Hepatocyte (in vitro differentiated cells): ENCODE measurements at regions not wholly inside any gene's neighbourhood (a gene's known extent, or its start where the extent isn't known, plus 50 kb on each side); places are given as distances from the start of the nearest gene placed in this dataset.

Source experiments
- EZH2 ChIP-seq: fragments of 200-600 bp; sonication (generic); IDR thresholded peaks from 2 replicates; pipeline ENCODE4 v1.6.1; 2016; ENCODE audit warnings: antibody characterized with exemption, mild to moderate bottlenecking, borderline replicate concordance
- EZH2phosphoT487 ChIP-seq: fragments of 200-600 bp; sonication (generic); IDR thresholded peaks from one replicate; pipeline ENCODE4 v1.6.1; 2018; ENCODE audit warnings: antibody characterized with exemption, mild to moderate bottlenecking, low read depth, moderate library complexity; ENCODE audit not compliant: unreplicated experiment, severe bottlenecking
- TF ChIP-seq, protein P1 (sequence below): fragments of 200-600 bp; sonication (generic); IDR thresholded peaks from 2 replicates; pipeline ENCODE4 v1.5.1; 2016; ENCODE audit warnings: antibody characterized with exemption, mild to moderate bottlenecking; ENCODE audit not compliant: poor library complexity

DNA sequence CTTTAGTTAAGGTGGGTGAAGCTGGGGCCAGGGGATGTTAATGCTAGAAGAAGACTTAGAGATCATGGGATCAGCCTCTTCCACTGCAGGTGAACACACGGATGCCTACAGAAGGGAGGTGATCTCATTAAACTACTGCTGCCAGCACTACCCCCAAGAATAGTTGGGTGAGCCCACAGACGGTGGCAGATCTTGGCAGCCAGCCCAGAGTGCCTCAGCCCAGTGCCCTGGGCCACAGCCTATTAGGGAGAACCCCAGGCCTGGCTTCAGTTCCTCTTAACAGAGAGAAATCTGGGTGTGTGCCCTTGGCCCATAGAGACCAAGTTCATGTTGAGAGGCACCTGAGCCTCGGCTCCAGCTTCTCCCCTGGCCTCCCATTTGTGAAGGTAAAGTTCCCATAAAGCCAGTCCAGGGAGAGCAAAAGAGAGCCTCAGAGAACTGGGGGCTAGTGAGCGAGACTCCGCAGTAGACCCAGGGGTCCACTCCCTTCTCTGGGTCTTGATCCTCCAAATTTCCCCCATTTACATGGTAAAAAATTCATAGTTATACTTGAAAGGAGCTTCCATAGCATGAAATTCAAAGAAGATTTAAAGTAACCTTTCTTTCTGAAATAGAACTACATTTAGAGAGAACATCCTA lies 125.0 kb upstream of the CCND2 start:
- TF ChIP-seq, protein P1, sequence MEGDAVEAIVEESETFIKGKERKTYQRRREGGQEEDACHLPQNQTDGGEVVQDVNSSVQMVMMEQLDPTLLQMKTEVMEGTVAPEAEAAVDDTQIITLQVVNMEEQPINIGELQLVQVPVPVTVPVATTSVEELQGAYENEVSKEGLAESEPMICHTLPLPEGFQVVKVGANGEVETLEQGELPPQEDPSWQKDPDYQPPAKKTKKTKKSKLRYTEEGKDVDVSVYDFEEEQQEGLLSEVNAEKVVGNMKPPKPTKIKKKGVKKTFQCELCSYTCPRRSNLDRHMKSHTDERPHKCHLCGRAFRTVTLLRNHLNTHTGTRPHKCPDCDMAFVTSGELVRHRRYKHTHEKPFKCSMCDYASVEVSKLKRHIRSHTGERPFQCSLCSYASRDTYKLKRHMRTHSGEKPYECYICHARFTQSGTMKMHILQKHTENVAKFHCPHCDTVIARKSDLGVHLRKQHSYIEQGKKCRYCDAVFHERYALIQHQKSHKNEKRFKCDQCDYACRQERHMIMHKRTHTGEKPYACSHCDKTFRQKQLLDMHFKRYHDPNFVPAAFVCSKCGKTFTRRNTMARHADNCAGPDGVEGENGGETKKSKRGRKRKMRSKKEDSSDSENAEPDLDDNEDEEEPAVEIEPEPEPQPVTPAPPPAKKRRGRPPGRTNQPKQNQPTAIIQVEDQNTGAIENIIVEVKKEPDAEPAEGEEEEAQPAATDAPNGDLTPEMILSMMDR, result no peak
- TF ChIP-seq EZH2 (no peak), EZH2phosphoT487 (no peak)
